Fibroblast of skin of back (primary cell): ENCODE measurements at regions not wholly inside any gene's neighbourhood (a gene's known extent, or its start where the extent isn't known, plus 50 kb on each side); places are given as distances from the start of the nearest gene placed in this dataset.
A peak's percentile ranks its signal among the peaks of the same experiment; 100 is the strongest.

Source experiments
- DNase-seq: peaks from one replicate; pipeline ENCODE4 v3.0.0-alpha.2; 2013

DNA sequence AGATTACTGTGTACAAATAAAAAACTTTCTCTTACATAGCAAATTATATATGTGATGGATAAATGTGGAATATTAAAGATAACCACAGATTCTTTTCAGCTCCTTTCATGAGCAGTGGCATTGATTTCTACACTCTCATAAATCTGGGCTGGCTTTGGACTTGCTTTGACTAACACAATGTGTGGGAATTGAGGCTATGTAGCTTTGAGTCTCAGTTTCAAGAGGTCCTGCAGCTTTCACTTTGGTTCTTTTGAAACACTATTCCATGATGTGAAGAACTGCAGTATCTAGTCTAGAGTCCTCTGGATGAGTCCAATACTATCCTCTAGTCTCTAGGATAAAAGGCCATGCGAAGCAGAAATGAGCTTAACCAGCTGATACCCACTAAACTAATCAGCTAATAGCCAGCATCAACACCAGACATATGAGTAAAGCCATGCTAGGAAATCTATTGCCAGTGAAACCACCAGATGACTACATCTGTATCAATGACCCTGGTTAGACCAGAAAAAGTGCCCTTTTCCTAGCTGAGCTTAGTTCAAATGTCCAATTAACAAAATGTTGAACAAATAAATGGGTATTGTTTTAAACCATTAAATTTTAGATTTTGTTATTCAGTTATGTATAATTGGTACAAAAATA, 274.9 kb upstream of the ZPLD1 start:
- no peak for DNase-seq

DNA sequence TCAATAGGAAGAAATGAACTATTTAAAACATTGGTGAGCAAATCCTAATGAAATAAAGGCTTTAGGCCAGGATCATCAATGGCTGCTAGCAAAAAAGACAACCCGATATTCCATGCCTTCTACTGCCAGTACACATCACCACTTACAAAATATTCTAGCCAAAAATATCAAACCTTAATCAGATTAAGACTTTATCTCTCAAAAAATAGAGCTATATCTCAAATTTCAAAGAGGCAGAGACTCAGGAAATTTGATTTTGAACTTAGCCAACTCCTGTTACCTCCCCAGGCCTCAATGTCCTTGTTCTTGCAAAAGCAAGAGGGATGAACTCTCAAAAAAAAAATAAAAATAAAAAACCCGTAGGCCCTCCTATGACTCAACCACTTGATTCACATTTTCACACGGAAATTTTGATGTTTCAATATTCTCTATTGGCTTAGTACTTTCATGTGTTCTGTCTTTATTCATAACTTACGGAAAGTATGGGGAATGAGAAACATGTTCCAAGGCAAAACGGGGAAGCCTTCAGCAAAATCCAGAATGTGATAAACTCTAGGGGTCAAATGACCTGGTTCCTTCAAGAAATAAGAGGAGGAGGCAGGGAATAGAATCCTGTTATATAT, 273.3 kb upstream of the ZPLD1 start:
- DNase-seq = no peak

DNA sequence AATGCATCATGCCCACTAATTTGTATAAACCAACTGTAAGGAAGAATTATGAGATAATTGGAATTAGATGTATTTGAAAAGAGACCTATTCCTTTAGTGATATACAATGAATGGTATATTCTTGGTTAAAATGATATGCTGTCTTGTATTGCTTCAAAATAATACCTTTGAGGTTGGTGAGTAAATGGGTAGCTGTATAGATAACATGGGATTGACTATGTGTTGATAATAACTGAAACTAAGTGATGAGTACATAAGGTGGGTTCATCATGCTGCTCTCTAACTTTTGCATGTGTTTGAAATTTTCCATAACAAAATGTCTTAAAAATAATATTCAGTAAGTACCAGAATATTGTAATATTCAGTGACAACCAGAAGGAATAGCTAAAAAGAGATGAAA, 272.6 kb upstream of the ZPLD1 start:
- no peak for DNase-seq

DNA sequence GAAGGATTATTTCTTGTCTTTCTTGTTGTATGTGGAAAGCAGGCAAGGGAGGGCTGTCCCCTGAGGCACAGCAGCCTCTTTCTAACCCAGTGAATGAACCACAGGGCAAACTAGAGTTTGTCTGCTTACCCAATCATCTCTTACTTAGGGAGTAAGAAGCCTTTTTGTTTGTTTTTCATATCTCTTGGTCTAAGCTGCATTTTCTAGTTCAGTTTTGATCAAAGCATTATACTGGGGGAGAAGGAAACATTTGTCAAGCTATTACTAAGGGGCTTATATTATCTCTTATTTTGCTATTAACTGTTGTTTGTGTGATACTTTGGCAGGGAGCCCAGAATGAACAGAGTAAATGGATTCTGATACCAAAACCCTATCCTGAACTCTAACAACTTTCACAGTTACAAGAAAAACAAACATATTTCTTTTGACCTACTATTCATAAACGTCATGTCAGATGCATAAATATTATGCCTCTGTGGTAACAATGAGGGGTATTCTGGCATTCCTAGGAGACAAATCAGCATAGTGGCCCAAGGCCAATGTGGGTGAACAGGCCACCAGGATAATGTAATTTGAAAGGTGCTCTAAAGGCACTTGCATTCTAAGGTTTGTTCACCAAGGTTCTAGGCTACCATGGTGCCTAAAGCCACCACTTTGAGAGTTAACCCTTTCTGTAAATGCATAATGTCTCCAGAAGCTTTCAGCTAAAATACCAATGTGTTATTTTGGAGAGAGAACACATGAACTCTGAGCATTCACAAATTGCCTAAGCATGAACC, 271.6 kb upstream of the ZPLD1 start:
- peak; percentile 89 for DNase-seq

DNA sequence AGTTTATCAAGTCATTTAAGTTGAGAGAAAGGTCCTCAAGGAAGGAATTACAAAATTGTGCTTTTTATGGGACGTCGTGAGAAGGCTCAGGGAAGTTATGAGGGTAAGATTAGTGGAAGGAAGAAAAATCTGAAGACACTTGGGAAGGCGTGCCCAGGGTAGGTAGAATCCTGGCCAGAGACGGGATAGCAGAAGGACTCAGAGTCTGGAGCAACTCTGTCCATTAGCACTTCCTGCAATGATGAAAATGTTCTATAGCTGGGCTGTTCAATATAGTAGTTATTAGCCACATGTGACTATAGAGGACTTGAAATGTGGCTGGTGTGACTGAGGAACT, 271.0 kb upstream of the ZPLD1 start:
- DNase-seq = no peak

DNA sequence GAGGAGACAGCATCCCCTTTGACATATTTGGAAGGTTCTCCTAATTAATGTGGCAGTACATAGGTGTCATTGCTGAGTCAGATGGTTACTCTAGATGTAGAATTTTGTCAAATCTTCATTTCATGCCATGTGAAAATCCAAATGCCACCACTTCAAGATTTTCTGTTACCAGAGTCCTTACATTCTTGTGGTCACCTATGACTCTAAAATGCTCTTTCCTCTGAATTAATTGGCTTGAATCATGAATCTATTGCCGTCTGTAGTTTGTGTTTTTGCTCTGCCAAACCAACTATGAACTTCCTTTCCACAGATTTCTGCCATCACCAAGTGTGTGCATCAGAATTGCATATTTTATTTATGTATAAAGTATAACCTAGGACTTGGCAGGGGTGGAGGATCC, 269.4 kb upstream of the ZPLD1 start:
- DNase-seq = peak; percentile 84

DNA sequence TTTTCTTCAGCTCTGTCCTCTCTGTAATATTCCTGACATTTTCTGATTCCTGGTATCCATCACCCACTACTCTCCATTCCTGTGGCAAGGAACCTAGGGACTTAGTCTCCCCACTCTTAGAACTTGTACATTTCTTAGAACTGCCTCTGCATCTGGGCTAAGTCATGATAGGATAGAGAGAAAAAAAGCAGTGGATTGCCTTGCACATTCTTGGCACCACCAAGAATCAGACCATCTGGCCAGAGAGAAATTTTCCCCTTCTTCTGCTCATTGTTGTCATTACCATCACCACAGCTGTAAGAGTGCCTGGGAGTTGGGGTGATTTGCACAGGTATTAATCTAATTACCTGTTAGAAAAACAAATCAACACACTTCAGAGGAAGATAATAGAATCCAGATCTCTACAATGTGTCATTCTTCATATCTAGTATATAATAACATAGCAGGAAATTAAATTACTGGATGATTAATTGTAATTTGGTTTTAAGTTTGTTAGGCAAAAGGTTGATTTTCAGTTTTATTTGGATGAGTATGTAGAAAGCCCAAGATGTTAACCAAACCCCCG, 264.8 kb upstream of the ZPLD1 start:
- no peak for DNase-seq

DNA sequence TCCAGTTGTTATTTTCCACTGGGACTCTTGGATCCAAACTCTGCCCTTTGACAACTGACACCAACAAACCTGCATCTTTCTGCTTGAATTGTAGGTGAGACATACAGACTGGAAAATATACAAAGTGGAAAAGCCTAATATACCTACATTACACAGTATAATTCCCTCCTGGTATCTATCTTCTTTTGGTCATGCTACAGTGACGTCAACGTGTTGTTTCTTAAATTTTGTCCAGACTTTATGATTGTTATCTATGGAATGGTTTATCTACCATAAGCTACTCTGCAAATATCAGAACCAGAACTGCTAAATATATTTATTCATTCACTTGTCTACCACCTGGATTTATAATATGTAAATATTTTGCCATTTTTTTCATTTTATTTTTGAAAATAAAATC, 264.3 kb upstream of the ZPLD1 start:
- no peak for DNase-seq

DNA sequence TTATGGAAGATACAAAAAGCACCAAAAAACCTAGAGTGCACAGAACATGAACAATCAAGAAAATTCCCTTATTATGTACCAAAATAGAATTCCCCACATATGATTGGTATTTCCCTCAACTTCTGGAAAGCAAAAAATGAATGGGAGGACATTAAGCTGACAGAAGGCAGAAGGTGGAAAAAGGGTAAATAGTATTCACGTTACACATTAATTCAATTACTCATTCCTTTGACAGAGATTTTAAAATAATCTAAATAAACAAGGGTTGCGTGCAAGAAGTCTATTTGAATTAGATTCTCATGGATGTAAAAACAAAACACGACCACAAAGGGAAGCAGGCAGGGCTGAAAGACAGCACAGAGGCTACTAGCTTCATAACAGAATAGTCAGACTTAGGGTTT, 260.5 kb upstream of the ZPLD1 start:
- peak; percentile 94 for DNase-seq

DNA sequence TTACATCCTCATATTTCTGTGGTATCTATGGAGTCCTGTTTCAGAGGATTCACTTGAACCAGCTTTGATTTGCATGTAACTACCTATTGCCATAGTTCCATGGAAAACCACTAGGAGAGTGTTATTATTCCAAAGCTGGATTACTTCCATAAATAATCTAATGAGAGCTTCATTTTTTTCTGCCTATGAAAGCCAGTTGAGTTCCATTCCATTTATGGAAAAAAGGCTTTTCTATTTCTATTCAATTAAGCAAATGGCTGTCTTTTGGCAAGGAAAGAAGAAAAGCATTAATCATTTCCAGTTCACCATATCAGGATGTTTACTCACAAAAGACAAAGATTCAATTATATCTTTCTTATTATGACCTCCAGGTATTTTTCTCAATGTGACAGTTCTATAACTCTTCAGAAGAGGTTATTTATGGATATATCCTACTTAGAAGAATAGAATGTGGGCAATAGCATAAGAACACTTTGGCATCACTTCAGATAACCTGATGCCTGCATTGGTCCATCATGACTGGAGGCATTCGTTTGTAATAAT, 259.9 kb upstream of the ZPLD1 start:
- peak; percentile 69 for DNase-seq

DNA sequence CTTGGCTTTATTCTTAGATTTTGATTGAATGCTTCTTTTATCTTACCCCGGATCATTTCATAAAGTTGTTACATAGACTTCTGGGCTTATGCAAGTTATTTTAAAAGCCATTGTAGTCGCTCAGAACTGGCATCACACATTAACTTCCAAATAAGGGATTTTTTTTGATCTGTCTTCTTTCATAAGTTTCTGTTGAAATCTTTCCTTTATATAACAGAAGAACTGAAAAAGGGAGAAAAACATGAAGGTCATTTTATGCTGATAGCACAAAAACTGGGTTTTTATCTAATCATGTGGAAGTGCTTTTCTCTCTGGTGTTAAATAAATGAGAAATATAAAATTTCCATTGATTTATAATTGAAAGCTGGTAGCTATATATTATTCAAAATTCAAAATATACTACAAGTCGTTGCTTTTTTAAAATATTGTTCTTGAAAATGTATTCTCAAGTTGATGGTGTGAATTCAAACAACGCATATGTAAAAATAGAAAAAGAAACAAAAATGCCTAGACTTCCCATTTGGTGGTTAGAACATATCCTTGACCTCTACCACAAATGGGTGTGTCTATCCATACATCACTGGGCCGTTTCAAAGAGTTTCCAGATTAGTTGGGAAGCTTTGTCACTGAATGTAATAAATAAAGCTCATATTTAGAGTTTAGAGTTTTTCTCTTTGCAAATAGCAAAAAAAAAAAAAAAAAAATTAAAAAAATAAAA, 258.3 kb upstream of the ZPLD1 start:
- no peak for DNase-seq

DNA sequence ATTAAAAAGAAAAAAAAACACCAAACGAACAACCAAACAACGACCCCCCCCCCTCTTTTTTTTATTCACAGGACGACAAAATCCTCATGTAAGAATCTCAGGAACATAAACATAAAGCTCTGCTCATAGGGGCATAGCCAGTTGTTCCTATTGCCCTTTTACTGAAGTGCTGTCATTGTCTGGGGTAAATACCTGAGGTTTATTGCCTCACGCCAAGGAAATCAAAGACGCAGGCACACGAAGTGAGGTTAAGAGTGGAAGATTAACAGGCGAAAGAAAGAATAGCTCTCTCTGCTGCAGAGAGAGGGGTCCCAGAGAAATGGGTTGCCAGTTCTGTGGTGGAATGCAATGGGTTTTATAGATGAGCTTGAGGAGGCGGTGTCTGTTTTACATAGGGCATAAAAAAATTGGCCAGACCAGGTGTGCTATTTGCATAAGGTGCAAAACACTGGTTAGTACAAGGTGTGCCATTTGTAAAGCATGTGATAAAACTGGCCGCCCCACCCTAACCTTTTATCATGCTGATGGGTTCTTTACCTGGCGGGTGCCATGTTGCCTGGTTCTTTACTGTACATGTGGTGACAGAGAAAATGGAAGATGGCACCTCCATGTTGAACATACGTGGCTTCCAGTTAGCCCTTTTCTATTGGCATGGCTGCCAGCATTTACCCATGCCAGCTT, 257.6 kb upstream of the ZPLD1 start:
- no peak for DNase-seq

DNA sequence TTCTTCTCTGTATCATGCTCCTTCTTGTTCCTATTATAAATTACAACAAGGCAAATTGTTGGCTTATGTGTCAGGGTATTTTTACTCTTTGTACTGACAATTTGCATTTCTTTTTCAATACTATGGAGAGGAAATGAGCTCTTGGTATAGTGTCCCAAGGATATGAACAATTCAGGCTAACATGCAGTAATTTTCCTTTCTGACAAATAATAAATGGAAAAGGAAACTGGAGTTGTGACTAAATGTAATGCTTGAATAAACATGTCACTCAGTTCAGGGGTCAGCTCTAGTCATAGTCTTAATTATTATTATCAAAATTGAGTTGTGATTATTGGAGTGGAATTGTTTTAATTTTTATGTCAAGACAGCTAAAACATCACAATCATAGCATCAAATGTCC, 256.0 kb upstream of the ZPLD1 start:
- no peak for DNase-seq

DNA sequence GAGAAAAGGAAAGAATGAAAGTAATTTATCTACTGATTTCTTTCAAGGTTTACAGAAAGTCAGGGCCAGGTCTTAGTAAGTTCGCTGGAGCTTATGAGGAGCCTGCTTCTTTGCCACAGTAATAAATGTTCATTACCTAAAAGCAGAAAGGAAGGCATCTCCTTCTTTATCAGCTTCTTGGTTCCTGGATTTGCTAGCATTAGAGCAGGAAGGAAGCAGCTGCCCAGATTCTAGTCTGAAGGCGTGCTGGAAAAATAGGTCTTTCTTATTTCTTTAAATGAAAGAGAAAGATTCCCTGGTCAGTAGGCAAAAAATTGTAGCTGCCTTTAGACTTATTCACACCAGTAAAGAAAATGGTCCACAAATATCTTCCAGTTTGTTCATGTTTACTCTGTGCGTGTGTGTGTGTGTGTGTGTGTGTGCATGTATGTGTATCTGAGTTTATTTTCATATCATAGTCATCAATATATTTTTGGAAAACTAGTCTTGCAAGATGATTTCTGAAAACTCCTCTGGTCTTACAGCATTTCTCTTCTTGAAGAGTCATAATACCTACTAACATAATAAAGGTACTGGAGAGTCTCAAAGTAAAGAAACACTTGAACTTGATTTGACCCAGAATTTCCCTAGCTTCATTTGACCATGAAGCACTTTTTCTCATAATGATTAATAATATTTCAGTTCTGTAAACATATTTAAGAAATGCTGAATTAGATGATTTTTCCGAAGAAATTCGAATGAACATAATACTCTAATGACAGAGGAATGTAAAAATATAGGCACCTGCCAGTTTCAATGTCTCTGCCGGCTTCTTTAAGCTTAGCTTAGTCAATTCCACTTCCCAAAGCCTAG, 255.3 kb upstream of the ZPLD1 start:
- DNase-seq = peak; percentile 83

DNA sequence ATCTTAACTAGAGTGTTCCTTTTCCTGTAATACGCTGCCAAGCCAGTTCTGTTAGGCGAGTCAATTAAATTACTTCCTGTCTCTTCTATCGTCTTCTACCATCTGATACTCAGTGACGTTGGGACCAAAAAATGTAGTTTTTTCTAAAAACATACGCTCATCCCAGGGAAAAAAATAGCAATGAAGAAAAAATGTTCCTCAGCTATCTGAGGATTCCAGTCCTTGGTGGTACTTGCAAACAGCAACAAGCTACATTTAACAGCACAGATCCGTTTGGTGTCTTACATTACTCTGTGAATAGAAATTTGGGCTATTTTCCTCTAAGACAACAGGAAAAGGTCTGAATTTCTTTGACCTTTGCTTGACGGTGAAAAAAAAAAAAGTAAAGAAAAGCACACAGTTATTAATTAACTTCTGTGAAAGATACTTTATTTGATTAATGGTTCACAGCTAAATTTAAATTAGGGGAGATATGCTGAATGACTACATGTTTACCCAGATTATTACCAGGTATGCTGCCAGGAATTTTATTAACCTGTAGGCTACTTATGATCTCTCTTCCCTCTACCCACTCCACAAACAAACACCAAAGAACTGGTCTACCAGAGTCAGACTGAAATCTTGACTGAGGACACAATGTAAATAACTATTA, 254.4 kb upstream of the ZPLD1 start:
- peak; percentile 97 for DNase-seq

DNA sequence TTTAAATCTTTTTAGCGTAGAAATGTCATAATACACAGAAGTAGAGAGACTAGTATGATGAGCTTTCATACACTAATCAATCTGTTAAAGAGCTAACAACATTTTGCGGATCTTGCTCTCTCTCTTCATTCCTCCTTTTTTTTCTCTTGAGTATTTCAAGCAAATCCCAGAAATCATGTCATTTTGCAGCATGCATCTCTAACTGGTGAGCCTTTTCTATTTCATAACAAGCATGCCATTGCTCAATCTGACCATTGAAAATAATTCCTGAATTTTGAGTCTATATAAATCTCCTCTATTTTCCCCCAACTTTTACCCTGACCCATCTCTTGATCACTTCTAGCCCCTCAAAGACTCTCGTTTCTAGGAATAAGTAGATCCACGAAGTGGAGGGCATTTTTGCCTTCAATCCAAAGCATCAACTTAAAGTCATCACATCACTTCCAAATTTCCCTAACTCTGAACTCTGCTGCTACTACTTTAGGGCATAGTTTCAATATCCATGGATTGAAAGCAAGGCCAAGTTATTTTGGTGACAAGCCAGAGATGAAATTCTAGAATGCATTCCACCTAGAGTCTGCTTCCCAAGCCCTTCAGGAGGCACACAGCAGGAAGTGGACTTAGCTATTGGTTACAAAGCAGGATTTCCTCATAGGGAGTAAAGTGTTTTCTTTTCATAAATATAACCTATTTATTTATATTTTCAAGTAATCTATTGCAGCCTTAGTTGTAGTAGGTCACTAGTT, 253.5 kb upstream of the ZPLD1 start:
- peak; percentile 90 for DNase-seq

DNA sequence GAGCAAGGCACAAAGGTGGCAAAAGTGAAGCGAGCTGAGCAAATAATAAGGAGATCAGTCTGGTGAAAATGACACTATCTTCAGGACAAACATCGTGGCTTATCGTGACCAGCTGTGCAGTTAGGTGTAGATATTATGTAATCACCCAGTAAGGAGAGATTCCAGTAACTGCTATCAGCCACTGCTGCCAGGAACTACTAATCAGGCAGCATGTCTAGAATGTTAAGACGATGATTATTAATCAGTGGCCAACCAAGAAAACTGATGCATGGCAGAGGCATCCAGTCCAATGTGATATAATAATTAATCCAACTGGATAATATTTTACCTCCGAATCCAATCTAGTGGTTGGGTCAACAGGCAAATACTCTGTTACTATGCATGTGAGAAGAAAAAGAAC, 252.7 kb upstream of the ZPLD1 start:
- DNase-seq = peak; percentile 43

DNA sequence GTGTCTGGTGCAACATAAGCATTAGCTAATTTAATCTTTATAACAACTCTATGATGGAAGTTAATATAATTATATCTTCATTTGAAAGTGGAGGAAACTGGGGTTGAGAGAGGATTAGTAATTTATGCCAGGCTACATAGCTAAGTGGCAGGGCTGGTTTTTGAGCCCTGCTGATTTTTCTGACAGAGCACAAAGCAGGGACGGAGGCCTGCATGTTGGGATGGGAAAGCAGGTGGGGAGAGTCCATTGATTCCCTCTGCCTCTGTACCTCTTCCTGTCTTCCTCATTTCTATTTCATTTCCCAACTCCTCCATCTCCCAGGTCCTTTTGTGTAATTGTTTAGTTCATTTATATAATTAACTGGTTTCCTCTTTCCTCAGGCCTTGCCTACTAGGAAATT, 251.6 kb upstream of the ZPLD1 start:
- DNase-seq = no peak

DNA sequence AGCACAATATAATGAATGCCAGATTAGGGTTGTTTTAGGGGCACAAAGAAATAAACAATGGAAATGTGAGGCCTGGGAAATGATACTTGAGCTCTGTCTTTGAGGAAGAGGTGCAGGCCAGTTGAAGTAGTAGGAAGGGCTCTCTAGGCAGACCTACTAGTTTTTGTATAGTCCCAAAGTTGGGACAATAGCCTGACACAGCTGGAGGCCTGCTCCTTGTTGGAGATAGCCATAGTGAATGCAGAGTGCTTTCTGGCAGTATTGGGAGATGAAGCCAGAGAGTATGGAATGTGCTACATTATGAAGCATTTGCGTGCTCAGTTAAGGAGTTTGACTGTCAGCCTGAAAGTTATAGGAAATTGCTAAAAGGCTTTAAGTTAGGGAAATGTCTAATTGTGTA, 251.2 kb upstream of the ZPLD1 start:
- DNase-seq = no peak

DNA sequence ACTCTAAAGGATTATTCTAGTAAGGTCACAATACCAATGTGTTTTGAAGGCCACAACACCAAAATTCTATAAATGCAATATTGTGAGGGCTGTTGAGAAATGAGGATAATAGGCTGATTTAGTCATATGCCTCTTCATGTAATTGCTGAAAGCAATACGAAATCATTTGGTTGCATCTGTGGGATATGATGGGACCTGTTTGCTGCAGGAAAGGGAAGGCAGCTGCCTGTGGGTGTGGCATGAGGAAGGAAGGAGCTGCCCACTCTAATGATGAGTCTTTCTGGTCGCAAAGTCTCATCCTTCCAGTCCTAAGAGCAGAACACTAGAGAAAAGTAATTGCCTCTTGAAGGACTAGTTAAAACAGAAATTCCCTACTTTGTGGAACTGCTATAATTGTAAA, 245.3 kb upstream of the ZPLD1 start:
- DNase-seq = no peak
